ENCODE measurements at regions not wholly inside any gene's neighbourhood (a gene's known extent, or its start where the extent isn't known, plus 50 kb on each side); places are given as distances from the start of the nearest gene placed in this dataset.

- TF ChIP-seq FOXK2 (IDR thresholded peaks at IDR 0.05) (no peak), ARNT (IDR thresholded peaks at IDR 0.05) (no peak), FOXA1 (IDR thresholded peaks at IDR 0.05) (no peak), SUZ12 (IDR thresholded peaks at IDR 0.05) (no peak)
These were observed 327.4 kb downstream of the CTTN start for GRCh38 chr11:70725739-70726138.

Measured in HEK293T (cell line).